B cell (primary cell): ENCODE measurements at regions not wholly inside any gene's neighbourhood (a gene's known extent, or its start where the extent isn't known, plus 50 kb on each side); places are given as distances from the start of the nearest gene placed in this dataset.

Source experiments
- ATAC-seq: fragments of 200-7000 bp; cut with Tn5 transposase; one replicate; pipeline ENCODE4 v1.10.0; 2021; ENCODE audit warnings: low read depth, mild to moderate bottlenecking, moderate number of reproducible peaks, moderate library complexity
- CTCF ChIA-PET: fragments of 350-600 bp; sonication (Branson Sonifier 250); formaldehyde crosslinking; loops from one replicate; lab custom pipeline; 2021; ENCODE audit warnings: antibody characterized with exemption, inconsistent platforms; lab: Charles Lee
- POLR2A ChIA-PET: fragments of 350-600 bp; sonication (Branson Sonifier 250); formaldehyde crosslinking; loops from one replicate; lab custom pipeline; 2021; ENCODE audit warnings: antibody characterized with exemption; lab: Charles Lee
- DNase-seq: peaks from one replicate; pipeline ENCODE4 v3.0.0; 2013
- H2AFZ ChIP-seq: 2 replicates; pipeline ENCODE4 v1.6.1; 2012; ENCODE audit warnings: mild to moderate bottlenecking, low read depth, low read length; ENCODE audit not compliant: insufficient read depth, poor library complexity, severe bottlenecking
- H3K27ac ChIP-seq, 2 donors: 1 replicate in 1 of 2; 2 replicates in 1 of 2; pipeline ENCODE4 v1.5.1; 2012 to 2013; ENCODE audit warnings: low read length in 2 of 2, mild to moderate bottlenecking in 2 of 2, moderate library complexity in 1 of 2
- H3K27me3 ChIP-seq, 4 experiments: fragments of 200-600 bp in 1 of 4; sonication (generic) in 1 of 4; replicated peaks in 1 of 4; 1 replicate in 2 of 4; 2 replicates in 2 of 4; pipeline versions ENCODE4 v1.6.1 to v1.7.0; 2013 to 2016; ENCODE audit warnings: low read length in 3 of 4, mild to moderate bottlenecking in 2 of 4, mixed read lengths in 1 of 4, moderate library complexity in 1 of 4; ENCODE audit not compliant: insufficient read depth in 4 of 4, control insufficient read depth in 3 of 4; ENCODE audit errors: control extremely low read depth in 1 of 4
- H3K36me3 ChIP-seq, 2 experiments: replicated peaks in 1 of 2; 1 replicate in 1 of 2; 2 replicates in 1 of 2; pipeline versions ENCODE4 v1.6.1 to v1.7.1; 2013; ENCODE audit warnings: low read length in 1 of 2; ENCODE audit not compliant: insufficient read depth in 2 of 2, control insufficient read depth in 1 of 2; ENCODE audit errors: control extremely low read depth in 1 of 2, extremely low read depth in 1 of 2
- H3K4me1 ChIP-seq, 2 donors: fragments of 200-600 bp in 1 of 2; sonication (generic) in 1 of 2; 1 replicate in 1 of 2; 2 replicates in 1 of 2; pipeline versions ENCODE4 v1.5.1 to v1.6.1; 2013 to 2017; ENCODE audit warnings: low read length in 2 of 2; ENCODE audit not compliant: control insufficient read depth in 2 of 2, insufficient read depth in 2 of 2
- H3K4me2 ChIP-seq: replicated peaks from 2 replicates; pipeline ENCODE3; 2012; ENCODE audit warnings: mild to moderate bottlenecking, low read depth, low read length; ENCODE audit not compliant: poor library complexity, severe bottlenecking
- H3K4me3 ChIP-seq, 5 experiments: fragments of 200-600 bp in 1 of 5; sonication (generic) in 1 of 5; 1 replicate in 3 of 5; 2 replicates in 2 of 5; pipeline versions ENCODE4 v1.5.1 to v1.7.0; 2011 to 2016; ENCODE audit warnings: low read length in 4 of 5, mild to moderate bottlenecking in 4 of 5, low read depth in 2 of 5, control low read depth in 1 of 5, moderate library complexity in 1 of 5; ENCODE audit not compliant: insufficient read depth in 1 of 5; ENCODE audit errors: control extremely low read depth in 1 of 5, extremely low read depth in 1 of 5
- H3K79me2 ChIP-seq: fragments of 200-600 bp; sonication (generic); one replicate; pipeline ENCODE4 v1.6.0; 2016; ENCODE audit warnings: low read length; ENCODE audit not compliant: control insufficient read depth, insufficient read depth
- H3K9ac ChIP-seq: fragments of 200-600 bp; sonication (generic); 2 replicates; pipeline ENCODE4 v1.6.1; 2017; ENCODE audit warnings: mild to moderate bottlenecking, low read length, moderate library complexity
- H3K9me3 ChIP-seq, 3 donors: one replicate each; pipeline versions ENCODE4 v1.6.1 to v1.7.1; 2013; ENCODE audit warnings: low read length in 2 of 3; ENCODE audit not compliant: control insufficient read depth in 2 of 3, insufficient read depth in 1 of 3; ENCODE audit errors: control extremely low read depth in 1 of 3
- H4K20me1 ChIP-seq: 2 replicates; pipeline ENCODE4 v1.6.0; 2012; ENCODE audit warnings: mild to moderate bottlenecking, low read length; ENCODE audit not compliant: insufficient read depth, control insufficient read depth, poor library complexity, severe bottlenecking
- H3K27ac Mint-ChIP-seq: one replicate; pipeline ENCODE4 v1.8.0; 2021; ENCODE audit warnings: mixed read lengths
- H3K27me3 Mint-ChIP-seq: one replicate; pipeline ENCODE4 v1.8.0; 2021; ENCODE audit warnings: mixed read lengths
- H3K4me1 Mint-ChIP-seq: one replicate; pipeline ENCODE4 v1.8.0; 2021; ENCODE audit warnings: mixed read lengths
- H3K4me3 Mint-ChIP-seq: one replicate; pipeline ENCODE4 v1.8.0; 2021; ENCODE audit warnings: mixed read lengths
- H3K9me3 Mint-ChIP-seq: one replicate; pipeline ENCODE4 v1.8.0; 2022; ENCODE audit warnings: mixed read lengths; ENCODE audit not compliant: insufficient read depth
- CTCF ChIP-seq: fragments of 200-600 bp; IDR thresholded peaks from one replicate; pipeline ENCODE4 v1.8.0; 2022; ENCODE audit warnings: antibody characterized with exemption, mild to moderate bottlenecking
- EZH2 ChIP-seq: IDR thresholded peaks from 2 replicates; pipeline ENCODE4 v1.6.1; 2012; ENCODE audit warnings: borderline replicate concordance, low read depth, mild to moderate bottlenecking, moderate library complexity, low read length; ENCODE audit not compliant: insufficient read depth, poor library complexity, severe bottlenecking
- WGBS: methylation state at CpG from one replicate; pipeline ENCODE4 v1.1.5; 2013; ENCODE audit warnings: missing lambda C conversion rate; ENCODE audit not compliant: insufficient coverage; 5-methylcytosine and 5-hydroxymethylcytosine counted together
- intact Hi-C: fragments of 100-400 bp; cut with micrococcal nuclease; formaldehyde crosslinking; loops from one replicate; pipeline ENCODE4 v1.10.0; 2022

- Histone ChIP-seq H3K27me3 (no peaks in the 10 kb centered on the region), H3K4me1 (no peaks in the 10 kb centered on the region), H3K9me3 (peaks cover 0 to 3% (median 0%) of the 10 kb centered on the region in 3 donors), H4K20me1 (no peaks in the 10 kb centered on the region), H3K4me2 (no peak overlapping the region), H3K4me3 (no peak overlapping the region), H3K27ac (no peak overlapping the region), H3K36me3 (no peaks in the 10 kb centered on the region), H3K9ac (no peak overlapping the region), H3K79me2 (no peaks in the 10 kb centered on the region), H2AFZ (no peak overlapping the region)
- no peak overlapping the region for H3K4me3 Mint-ChIP-seq
- no peaks in the 10 kb centered on the region for H3K4me1 Mint-ChIP-seq
- CTCF ChIA-PET: no interaction called here
- 88% methylated on average over 3 of the region's 3 CpGs for WGBS
- POLR2A ChIA-PET: no interaction called here
- H3K27ac Mint-ChIP-seq: no peak overlapping the region
- no peak for TF ChIP-seq CTCF
- no peak for TF ChIP-seq EZH2
- H3K27me3 Mint-ChIP-seq: no peaks in the 10 kb centered on the region
- ATAC-seq: no peak
- no peaks in the 10 kb centered on the region for H3K9me3 Mint-ChIP-seq
- intact Hi-C loops: no loop called here
- DNase-seq: no peak
Observed at GRCh38 chr18:75753753-75754152, 326.2 kb upstream of the SMIM21 start.

- H3K79me2 ChIP-seq: no peaks in the 10 kb centered on the region
- no peak overlapping the region for H3K4me3 ChIP-seq
- intact Hi-C loops: no loop called here
- Mint-ChIP-seq H3K27ac (no peak overlapping the region), H3K4me1 (no peaks in the 10 kb centered on the region), H3K4me3 (no peak overlapping the region), H3K9me3 (no peaks in the 10 kb centered on the region), H3K27me3 (no peaks in the 10 kb centered on the region)
- no peak overlapping the region for H3K4me2 ChIP-seq
- H3K36me3 ChIP-seq: no peaks in the 10 kb centered on the region
- no peak for ATAC-seq
- H3K4me1 ChIP-seq: no peaks in the 10 kb centered on the region
- H3K9ac ChIP-seq: no peak overlapping the region
- H3K9me3 ChIP-seq: peaks cover 0 to 3% (median 0%) of the 10 kb centered on the region in 3 donors
- H2AFZ ChIP-seq: no peak overlapping the region
- H3K27me3 ChIP-seq: no peaks in the 10 kb centered on the region
- WGBS: 76% methylated on average over 11 of the region's 11 CpGs
- H3K27ac ChIP-seq: no peak overlapping the region
- POLR2A ChIA-PET: no interaction called here
- H4K20me1 ChIP-seq: no peaks in the 10 kb centered on the region
- DNase-seq: no peak
- no peak for TF ChIP-seq EZH2
- TF ChIP-seq CTCF: no peak
- CTCF ChIA-PET: no interaction called here
Observed at GRCh38 chr18:75752740-75753263, 325.3 kb upstream of the SMIM21 start.
